ENCODE measurements at regions not wholly inside any gene's neighbourhood (a gene's known extent, or its start where the extent isn't known, plus 50 kb on each side); places are given as distances from the start of the nearest gene placed in this dataset.

- no peak for DNase-seq (ENCODE audit: low read depth)
Measured at GRCh38 chr20:60636417-60636816, 615.6 kb upstream of the CDH4 start.

- DNase-seq (ENCODE audit: low read depth): no peak
Measured at GRCh38 chr20:60637801-60638200, 614.3 kb upstream of the CDH4 start.

DNA sequence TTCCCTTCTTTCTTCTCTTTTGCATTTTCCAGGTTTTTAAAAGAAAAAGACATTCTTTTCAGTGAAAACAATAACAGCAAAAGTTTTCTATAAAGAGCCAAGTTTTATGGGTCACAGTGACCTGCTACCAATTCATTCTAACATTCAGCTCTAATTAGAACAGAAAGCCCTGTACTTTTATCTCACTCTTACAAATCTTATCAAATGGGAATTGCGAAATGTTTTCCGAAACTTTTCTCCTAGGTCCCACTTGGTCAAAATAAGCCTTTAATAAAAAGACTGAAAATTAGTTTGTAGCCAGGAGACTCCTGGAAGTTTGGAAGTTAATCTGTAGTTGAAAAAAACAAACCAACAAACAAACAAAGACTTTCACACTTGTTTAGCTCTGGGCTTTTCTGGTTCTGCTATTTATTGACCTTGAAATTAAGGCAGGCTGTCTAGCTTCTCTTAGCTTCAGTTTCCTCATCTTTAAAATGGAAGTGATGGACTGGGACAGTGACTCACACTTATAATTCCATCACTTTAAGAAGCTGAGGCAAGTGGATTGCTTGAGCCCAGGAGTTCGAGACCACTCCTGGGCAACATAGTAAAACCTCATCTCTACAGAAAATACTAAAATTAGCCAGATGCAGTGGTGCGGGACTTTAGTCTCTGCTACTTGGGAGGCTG, 613.5 kb upstream of the CDH4 start:
- DNase-seq (ENCODE audit: low read depth): no peak

DNA sequence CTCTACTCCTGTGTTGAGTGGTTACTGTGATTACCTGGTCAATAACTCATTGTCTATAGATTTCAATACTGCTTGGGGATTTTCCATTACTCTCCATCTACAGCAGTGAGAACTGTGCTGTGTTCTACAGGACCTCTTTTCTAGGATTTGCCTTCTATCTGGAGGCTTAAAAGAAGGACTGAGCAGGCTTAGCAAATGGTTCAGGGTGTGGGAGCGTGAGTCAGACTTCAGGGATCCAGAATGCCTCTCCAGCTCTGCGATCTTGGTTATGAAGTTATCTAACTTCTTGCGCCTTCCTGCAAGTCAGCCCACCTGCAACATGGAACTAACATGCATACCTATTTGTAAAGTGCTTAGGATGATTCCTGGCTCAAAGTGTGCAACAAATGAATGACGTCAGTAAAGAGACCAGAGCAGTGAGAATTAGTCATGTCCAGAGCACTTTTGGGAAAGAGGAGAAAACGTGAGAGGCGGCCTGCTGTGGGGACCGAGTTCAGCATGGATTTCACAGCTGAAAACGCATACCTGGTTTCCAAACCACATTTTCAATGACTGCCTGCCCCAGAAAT, 610.1 kb upstream of the CDH4 start:
- no peak for DNase-seq (ENCODE audit: low read depth)

GRCh38 chr20:60642541-60642940, 609.5 kb upstream of the CDH4 start:
- DNase-seq (ENCODE audit: low read depth): no peak

GRCh38 chr20:60648556-60648955, 603.5 kb upstream of the CDH4 start:
- DNase-seq (ENCODE audit: low read depth): no peak

GRCh38 chr20:60649541-60649940, 602.5 kb upstream of the CDH4 start:
- DNase-seq (ENCODE audit: low read depth): no peak

GRCh38 chr20:60650087-60650486, 602.0 kb upstream of the CDH4 start:
- no peak for DNase-seq (ENCODE audit: low read depth)

DNA sequence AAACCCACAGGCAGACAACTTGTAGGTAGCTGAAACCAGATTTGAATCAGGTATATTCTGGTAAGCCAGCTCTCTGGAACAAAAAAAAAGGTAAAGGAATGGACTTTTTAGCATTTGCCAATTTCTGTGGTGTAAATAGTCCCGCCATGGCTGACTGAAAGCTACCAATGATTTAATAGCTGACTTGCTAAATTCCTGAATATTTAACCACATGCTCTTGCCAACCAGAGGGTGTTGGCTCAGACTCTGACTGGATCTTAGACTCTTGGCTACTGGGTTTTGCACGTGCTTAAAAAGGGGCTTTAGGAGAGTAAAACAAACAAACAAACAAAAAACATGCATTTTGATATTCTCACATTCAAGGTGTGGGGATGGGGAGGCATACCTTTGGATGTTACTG, 600.0 kb upstream of the CDH4 start:
- no peak for DNase-seq (ENCODE audit: low read depth)

GRCh38 chr20:60652615-60653014, 599.4 kb upstream of the CDH4 start:
- DNase-seq (ENCODE audit: low read depth): no peak

GRCh38 chr20:60653111-60653845, 598.8 kb upstream of the CDH4 start:
- peak; percentile 9 for DNase-seq (ENCODE audit: low read depth)

DNA sequence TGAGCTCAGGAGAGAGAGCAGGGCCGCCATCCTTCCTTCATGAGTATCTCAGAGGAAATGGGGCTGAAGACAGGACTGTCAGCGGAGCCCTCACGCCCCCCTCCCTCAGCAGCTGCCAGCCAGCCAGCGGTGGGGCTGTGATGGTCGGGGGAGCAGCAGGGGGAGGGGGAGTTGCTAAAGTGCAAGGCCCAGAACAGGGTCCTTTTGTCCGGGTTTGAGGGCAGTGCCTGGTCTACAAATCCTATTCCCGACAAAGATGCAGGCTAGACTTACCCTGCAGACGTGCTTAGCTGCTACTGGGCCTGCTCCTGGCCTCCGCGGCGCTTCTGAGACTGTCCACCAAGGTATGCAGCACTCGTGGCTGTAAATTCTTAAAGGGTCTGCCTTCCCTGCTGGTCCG, 593.4 kb upstream of the CDH4 start:
- DNase-seq (ENCODE audit: low read depth): no peak

- no peak for DNase-seq (ENCODE audit: low read depth)
Measured at GRCh38 chr20:60659240-60659639, 592.8 kb upstream of the CDH4 start.

DNA sequence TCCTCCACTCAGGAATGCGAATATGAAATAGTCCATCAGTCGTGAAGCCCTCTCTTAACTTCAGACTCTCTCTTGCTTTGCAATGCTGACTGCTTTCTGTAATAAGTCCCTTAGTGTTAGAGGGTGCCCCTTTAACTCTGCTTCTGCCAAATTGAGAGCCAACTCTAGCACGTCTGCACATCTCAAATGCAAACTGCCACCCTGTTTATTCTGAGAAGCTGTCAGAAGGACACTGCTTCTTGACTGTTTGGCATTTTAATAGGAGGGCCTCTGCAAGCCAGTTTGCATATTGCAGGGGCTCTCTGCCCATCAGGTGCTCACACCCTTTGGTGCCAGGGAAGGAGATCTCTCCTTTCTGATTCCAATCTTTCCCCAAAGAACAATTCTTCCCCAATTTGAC, 589.8 kb upstream of the CDH4 start:
- no peak for DNase-seq (ENCODE audit: low read depth)

DNA sequence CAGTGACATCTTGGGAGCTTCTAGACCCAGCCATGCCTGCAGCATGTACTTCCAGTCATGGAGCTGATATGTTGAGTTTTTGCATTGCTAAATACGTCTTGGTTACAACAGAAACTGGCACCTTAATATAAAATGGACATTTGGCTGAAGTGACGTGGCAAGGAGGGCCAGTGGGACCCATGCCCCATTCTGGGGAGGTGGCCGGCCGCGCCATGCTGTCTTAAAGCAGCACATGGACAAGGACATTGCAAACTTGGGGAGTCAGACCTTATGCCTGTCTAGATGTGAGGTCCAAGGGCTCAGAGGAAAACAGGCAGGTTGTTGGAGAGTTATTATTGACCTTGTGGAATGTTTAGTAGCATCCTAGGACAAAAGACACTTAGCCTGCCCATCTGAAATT, 588.0 kb upstream of the CDH4 start:
- DNase-seq (ENCODE audit: low read depth): no peak

- no peak for DNase-seq (ENCODE audit: low read depth)
Measured at GRCh38 chr20:60667641-60668040, 584.4 kb upstream of the CDH4 start.

DNA sequence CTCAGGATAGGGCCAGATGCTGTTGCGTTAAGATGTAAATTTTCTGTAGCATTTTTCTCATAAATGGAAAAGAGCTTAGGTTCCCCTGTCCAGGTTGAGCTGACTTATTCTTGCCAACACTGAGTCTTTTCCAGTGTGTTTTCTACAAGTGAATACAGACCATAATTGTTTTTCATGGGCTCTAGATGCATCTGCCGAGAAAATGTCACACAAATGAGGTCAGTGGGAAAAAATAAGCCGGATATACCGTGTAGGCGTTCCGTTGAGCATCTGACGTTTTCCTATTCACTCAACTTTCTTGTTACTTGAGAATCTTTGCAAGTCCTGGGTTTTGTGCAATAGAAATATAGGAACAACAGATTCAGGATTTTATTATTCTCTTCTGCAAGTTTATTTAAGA, 582.9 kb upstream of the CDH4 start:
- peak; percentile 17 for DNase-seq (ENCODE audit: low read depth)

GRCh38 chr20:60676011-60676410, 576.0 kb upstream of the CDH4 start:
- no peak for DNase-seq (ENCODE audit: low read depth)

DNA sequence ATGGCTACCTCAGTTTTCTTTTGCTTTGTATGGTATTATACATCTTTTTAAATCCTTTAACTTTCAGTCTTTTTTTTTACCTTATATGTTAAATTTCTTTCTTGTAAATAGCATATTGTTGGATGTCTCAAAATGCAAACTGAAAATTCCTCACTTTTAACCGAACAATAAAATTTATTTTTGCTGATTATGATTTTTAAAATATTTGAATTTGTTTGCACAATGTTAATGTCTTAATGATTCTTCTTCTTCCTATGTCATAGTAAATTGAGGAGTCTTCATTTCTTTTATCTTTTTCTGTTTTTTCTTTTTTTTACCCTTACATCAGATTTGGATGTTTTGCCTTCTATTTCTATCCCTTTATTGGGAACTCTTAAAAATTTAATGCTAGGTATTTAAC, 574.2 kb upstream of the CDH4 start:
- DNase-seq (ENCODE audit: low read depth): no peak

DNA sequence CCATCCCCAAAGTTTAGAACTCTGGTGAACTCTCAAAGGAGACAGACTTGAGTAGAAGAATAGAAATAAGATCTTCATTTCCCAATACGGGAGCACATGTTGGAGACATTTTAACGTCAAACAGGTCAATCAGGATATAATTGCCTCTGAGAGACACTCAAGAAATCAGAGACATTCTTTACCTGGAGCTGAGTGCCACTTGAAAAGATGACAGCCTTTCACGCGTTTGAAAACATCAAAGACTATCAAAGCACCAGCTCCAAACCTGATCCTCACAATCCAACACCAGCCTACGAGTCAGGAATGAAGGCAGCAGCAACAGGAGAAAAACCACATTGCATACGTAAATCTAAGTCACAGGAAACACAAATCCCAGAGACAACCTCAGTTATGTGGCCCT, 571.5 kb upstream of the CDH4 start:
- no peak for DNase-seq (ENCODE audit: low read depth)

DNA sequence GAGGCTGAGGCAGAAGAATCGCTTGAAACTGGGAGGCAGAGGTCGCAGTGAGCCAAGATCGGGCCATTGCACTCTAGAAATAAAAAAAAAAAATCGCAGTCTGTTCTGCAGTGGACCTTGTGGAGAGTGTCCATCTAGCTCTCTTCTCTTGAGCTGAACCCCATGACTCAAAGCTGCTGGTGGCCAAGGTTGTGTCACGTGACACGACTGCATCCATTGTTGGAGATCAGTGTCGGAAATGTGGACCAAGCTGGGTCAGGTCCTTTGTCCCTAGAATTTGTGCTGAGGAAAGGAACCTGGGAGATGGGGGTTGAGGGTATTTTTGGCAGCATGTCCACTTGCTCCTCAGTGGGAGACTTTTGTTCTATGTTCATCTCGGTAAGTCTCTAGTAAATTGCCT, 564.8 kb upstream of the CDH4 start:
- no peak for DNase-seq (ENCODE audit: low read depth)

- DNase-seq (ENCODE audit: low read depth): no peak
Measured at GRCh38 chr20:60690771-60691170, 561.3 kb upstream of the CDH4 start.

- DNase-seq (ENCODE audit: low read depth): no peak
Measured at GRCh38 chr20:60691966-60692615, 560.0 kb upstream of the CDH4 start.

Data from forelimb muscle (tissue), 1 donor.